ENCODE measurements at regions not wholly inside any gene's neighbourhood (a gene's known extent, or its start where the extent isn't known, plus 50 kb on each side); places are given as distances from the start of the nearest gene placed in this dataset.

GRCh38 chr1:91123319-91123718 lies 101.5 kb upstream of the ZNF644 start:
- no peaks in the 10 kb centered on the region for H3K4me1 ChIP-seq (ENCODE audit: control insufficient read depth, low read length)
- H3K27ac ChIP-seq (ENCODE audit: low read depth, low read length), result no peak overlapping the region
- no peak for TF ChIP-seq CTCF (IDR thresholded peaks at IDR 0.05; ENCODE audit: low read depth, low read length, poor library complexity, severe bottlenecking)
- no peak for TF ChIP-seq EZH2phosphoT487 (IDR thresholded peaks at IDR 0.05; ENCODE audit: borderline replicate concordance, low read length)

GRCh38 chr1:91122106-91122717 lies 100.4 kb upstream of the ZNF644 start:
- Histone ChIP-seq H3F3A (ENCODE audit: control insufficient read depth, insufficient read depth) (no peaks in the 10 kb centered on the region), H3K9me3 (ENCODE audit: control insufficient read depth, insufficient read depth, low read length) (no peaks in the 10 kb centered on the region), H3K79me2 (ENCODE audit: control insufficient read depth, low read length) (no peaks in the 10 kb centered on the region), H3K36me3 (ENCODE audit: control insufficient read depth, low read length) (no peaks in the 10 kb centered on the region), H4K20me1 (ENCODE audit: control insufficient read depth, insufficient read depth, low read depth, low read length) (no peaks in the 10 kb centered on the region), H3K27ac (ENCODE audit: low read depth, low read length) (no peak overlapping the region), H3K27me3 (ENCODE audit: control insufficient read depth, low read length) (no peaks in the 10 kb centered on the region), H3K4me3 (ENCODE audit: low read length) (no peak overlapping the region), H3K4me2 (ENCODE audit: low read length) (no peak overlapping the region), H3K9me2 (replicated peaks; ENCODE audit: control insufficient read depth, low read length) (no peaks in the 10 kb centered on the region), H3K4me1 (ENCODE audit: control insufficient read depth, low read length) (no peaks in the 10 kb centered on the region)
- no peak for TF ChIP-seq CTCF (IDR thresholded peaks at IDR 0.05; ENCODE audit: low read depth, low read length, poor library complexity, severe bottlenecking)
- TF ChIP-seq EZH2phosphoT487 (IDR thresholded peaks at IDR 0.05; ENCODE audit: borderline replicate concordance, low read length), result no peak

More at GRCh38 chr1:91123319-91123718, 101.5 kb upstream of the ZNF644 start:
- Histone ChIP-seq H3K4me3 (ENCODE audit: low read length) (no peak overlapping the region), H3K27me3 (ENCODE audit: control insufficient read depth, low read length) (no peaks in the 10 kb centered on the region), H3K79me2 (ENCODE audit: control insufficient read depth, low read length) (no peaks in the 10 kb centered on the region), H3K9me2 (replicated peaks; ENCODE audit: control insufficient read depth, low read length) (no peaks in the 10 kb centered on the region), H4K20me1 (ENCODE audit: control insufficient read depth, insufficient read depth, low read depth, low read length) (no peaks in the 10 kb centered on the region), H3K4me2 (ENCODE audit: low read length) (no peak overlapping the region), H3F3A (ENCODE audit: control insufficient read depth, insufficient read depth) (no peaks in the 10 kb centered on the region), H3K9me3 (ENCODE audit: control insufficient read depth, insufficient read depth, low read length) (no peaks in the 10 kb centered on the region), H3K36me3 (ENCODE audit: control insufficient read depth, low read length) (no peaks in the 10 kb centered on the region)

GRCh38 chr1:91121366-91121765 lies 99.5 kb upstream of the ZNF644 start:
- Histone ChIP-seq H3K79me2 (ENCODE audit: control insufficient read depth, low read length) (no peaks in the 10 kb centered on the region), H3F3A (ENCODE audit: control insufficient read depth, insufficient read depth) (no peaks in the 10 kb centered on the region), H3K9me3 (ENCODE audit: control insufficient read depth, insufficient read depth, low read length) (no peaks in the 10 kb centered on the region), H3K4me3 (ENCODE audit: low read length) (no peak overlapping the region), H3K4me2 (ENCODE audit: low read length) (no peak overlapping the region), H3K36me3 (ENCODE audit: control insufficient read depth, low read length) (no peaks in the 10 kb centered on the region), H3K27me3 (ENCODE audit: control insufficient read depth, low read length) (no peaks in the 10 kb centered on the region), H3K9me2 (replicated peaks; ENCODE audit: control insufficient read depth, low read length) (no peaks in the 10 kb centered on the region), H4K20me1 (ENCODE audit: control insufficient read depth, insufficient read depth, low read depth, low read length) (no peaks in the 10 kb centered on the region), H3K27ac (ENCODE audit: low read depth, low read length) (no peak overlapping the region), H3K4me1 (ENCODE audit: control insufficient read depth, low read length) (no peaks in the 10 kb centered on the region)
- TF ChIP-seq EZH2phosphoT487 (IDR thresholded peaks at IDR 0.05; ENCODE audit: borderline replicate concordance, low read length), result no peak
- no peak for TF ChIP-seq CTCF (IDR thresholded peaks at IDR 0.05; ENCODE audit: low read depth, low read length, poor library complexity, severe bottlenecking)

All from DOHH2 (cell line).